Fibroblast of pulmonary artery (primary cell): ENCODE measurements at regions not wholly inside any gene's neighbourhood (a gene's known extent, or its start where the extent isn't known, plus 50 kb on each side); places are given as distances from the start of the nearest gene placed in this dataset.
A peak's percentile ranks its signal among the peaks of the same experiment; 100 is the strongest.

ENCODE experiments used
- DNase-seq: peaks from one replicate; pipeline ENCODE4 v3.0.0-alpha.2; 2010; ENCODE audit warnings: low read depth
- H3K4me3 ChIP-seq: replicated peaks from 2 replicates; pipeline ENCODE4 v1.5.1; 2011; ENCODE audit warnings: low read depth, mild to moderate bottlenecking, control low read depth, low read length, moderate library complexity
- TF ChIP-seq, protein P1 (sequence below): IDR thresholded peaks from 2 replicates; pipeline ENCODE4 v1.5.1; 2011; ENCODE audit warnings: mild to moderate bottlenecking, control low read depth, low read length, inconsistent platforms; ENCODE audit errors: missing control alignments

DNA sequence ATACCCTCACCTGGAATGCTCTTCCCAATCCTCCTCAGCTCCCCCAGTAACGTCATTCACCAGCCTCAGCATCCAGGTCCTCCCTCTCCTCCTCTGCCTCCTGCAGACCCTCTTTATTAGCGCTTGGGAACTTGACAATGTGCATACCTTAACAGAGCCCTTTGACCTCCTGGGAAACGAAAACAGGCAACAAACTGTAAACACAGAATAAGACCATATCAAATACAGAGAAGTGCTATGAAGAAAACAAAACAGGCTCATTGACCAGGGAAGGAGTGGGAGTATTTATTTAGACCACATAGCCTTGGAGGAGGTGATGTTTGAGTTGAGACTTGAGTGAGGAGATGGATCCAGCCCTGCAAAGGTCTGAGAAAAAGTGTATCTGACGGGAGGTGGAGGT, 107.9 kb upstream of the SLC7A1 start:
- DNase-seq = no peak
- TF ChIP-seq, protein P1, sequence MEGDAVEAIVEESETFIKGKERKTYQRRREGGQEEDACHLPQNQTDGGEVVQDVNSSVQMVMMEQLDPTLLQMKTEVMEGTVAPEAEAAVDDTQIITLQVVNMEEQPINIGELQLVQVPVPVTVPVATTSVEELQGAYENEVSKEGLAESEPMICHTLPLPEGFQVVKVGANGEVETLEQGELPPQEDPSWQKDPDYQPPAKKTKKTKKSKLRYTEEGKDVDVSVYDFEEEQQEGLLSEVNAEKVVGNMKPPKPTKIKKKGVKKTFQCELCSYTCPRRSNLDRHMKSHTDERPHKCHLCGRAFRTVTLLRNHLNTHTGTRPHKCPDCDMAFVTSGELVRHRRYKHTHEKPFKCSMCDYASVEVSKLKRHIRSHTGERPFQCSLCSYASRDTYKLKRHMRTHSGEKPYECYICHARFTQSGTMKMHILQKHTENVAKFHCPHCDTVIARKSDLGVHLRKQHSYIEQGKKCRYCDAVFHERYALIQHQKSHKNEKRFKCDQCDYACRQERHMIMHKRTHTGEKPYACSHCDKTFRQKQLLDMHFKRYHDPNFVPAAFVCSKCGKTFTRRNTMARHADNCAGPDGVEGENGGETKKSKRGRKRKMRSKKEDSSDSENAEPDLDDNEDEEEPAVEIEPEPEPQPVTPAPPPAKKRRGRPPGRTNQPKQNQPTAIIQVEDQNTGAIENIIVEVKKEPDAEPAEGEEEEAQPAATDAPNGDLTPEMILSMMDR = no peak
- no peak overlapping the region for H3K4me3 ChIP-seq

DNA sequence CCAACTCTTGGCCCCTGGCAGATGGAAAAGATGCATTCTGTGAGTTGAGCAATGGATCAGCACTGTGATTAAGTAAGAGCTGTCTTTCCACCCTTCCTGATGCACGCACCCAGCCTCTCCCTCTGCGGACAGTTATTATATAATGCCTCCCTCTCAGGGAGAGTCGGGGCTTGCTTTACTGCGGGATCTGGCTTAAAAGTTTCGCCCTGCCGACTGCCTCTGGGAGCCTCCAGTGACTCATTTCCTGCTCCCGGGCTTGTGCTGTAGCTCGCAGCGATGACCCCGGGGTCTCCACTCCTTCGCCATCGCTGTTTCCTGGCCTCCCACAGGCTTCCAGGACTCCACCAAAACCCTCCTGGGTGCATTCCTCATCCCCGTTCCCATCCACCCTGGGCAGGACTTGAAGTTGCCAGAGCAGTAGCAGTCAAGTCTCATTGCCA, 107.4 kb upstream of the SLC7A1 start:
- H3K4me3 ChIP-seq = no peak overlapping the region
- TF ChIP-seq, protein P1 = no peak
- peak; percentile 94 for DNase-seq

DNA sequence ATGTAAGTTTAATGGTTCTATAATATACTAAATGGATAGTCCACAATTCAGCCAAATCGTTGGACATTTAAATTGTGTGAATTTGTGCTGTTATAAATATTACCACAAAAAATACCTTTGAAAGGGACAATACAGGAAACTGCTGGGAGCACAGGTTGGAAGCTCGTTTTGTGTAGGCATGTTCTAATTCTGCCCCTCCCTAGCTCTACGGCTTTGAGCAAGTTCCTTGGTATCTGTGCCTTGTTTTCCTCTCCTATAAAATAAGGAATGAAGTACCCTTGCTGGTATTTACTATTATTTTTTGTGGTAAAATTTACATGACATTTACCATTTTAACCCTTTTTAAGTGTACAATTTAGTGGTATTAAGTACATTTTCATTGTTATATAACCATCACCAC, 102.6 kb upstream of the SLC7A1 start:
- TF ChIP-seq, protein P1 = no peak
- DNase-seq = no peak
- H3K4me3 ChIP-seq = no peak overlapping the region

DNA sequence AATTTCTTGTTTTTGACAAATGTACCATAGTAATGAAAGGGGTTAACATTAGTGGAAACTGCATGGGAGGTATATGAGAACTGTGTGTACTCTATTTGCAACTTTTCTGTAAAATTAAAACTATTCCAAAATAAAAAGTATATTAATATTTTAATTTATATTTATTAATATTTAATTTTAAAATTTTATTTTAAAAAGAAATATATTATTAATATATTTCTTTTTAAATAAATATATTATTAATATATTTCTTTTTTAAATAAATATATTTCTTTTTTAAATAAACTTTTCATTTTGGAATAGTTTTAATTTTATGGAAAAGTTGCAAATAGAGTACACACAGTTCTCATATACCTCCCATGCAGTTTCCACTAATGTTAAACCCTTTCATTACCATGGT, 101.1 kb upstream of the SLC7A1 start:
- TF ChIP-seq, protein P1 = no peak
- no peak for DNase-seq
- H3K4me3 ChIP-seq = no peak overlapping the region

DNA sequence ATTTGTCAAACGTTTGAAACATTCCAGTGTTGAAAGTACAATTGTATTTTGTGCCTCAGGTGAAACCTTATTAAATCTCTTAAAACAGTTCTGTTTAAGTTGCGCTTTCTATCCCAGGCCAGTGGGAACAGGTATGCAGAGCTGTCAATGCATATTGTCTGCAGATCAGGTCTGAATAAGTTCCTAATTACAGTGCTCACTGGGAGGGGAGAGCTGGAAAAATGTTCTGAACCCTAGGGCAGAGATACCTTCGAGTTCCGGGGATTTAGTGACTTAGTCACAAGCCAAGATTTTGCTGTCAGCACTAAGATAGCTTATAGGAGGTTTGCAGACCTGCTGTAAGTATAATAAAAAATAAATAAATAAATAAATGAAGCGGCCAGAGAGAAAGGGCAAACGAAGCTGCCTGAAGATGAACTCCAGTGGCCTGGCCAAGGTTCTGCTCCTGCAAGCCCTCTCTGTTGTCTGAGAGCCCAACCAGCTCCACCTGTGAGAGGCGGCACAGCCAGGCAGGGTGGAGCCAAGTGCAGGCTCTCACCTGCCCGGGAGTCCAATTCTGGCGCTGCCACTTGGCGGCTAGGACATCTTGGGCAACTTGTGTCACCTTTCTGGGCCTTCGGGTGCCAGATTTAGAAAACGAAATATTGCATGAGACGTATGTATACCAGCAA, 97.9 kb upstream of the SLC7A1 start:
- H3K4me3 ChIP-seq = no peak overlapping the region

DNA sequence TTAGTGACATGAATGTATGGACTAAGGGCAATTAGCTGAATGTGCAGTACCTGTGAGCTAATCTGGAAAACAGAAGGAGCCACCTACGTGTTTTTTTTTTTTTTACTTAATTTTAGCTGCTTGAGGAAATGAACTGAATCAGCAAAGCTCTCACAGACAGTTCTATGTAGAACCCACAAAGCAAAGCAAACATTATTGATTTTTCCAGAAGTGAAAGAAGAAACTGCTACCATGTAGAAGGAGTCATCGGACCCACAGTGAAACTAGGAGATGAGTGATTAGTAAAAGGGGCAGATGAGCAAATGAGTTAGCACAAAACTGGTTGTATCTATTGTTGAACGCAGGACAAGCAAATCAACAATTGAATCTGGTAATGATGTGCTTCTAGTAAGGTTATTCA, 94.1 kb upstream of the SLC7A1 start:
- no peak overlapping the region for H3K4me3 ChIP-seq
- no peak for DNase-seq
- TF ChIP-seq, protein P1 = no peak

More for the DNA sequence above, 97.9 kb upstream of the SLC7A1 start:
- no peak for DNase-seq
- TF ChIP-seq, protein P1 = no peak

DNA sequence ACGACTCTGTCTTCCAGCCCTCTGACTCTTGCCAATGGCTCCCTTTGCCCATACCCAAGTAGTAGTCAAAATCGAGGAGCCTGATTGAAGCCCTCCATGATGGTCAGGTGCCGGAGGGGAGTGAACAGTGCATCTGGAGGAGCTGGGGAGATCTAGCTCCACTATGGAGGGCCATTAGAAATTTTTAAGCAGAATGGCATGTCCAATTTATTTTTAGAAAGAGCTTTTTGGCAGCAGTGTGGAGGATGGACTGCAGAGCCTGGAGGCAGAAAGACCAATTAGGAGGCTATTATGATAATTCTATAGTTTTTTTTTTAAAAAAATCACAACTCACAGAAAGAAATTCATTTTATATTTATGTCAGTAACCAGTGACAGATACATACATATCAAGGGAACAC, 92.7 kb upstream of the SLC7A1 start:
- TF ChIP-seq, protein P1 = no peak
- no peak for DNase-seq

More for the DNA sequence above, 92.7 kb upstream of the SLC7A1 start:
- no peak overlapping the region for H3K4me3 ChIP-seq
